Prostate gland (tissue), 2 donors: ENCODE measurements at regions not wholly inside any gene's neighbourhood (a gene's known extent, or its start where the extent isn't known, plus 50 kb on each side); places are given as distances from the start of the nearest gene placed in this dataset.

Experiments
- DNase-seq: peaks from one replicate; pipeline ENCODE4 v3.0.0-alpha.2; 2019; ENCODE audit warnings: low spot score
- H3K27ac ChIP-seq, 2 donors: fragments of 200-600 bp; sonication (generic); 2 replicates each; pipeline ENCODE4 v1.5.1; 2017 to 2019
- H3K27me3 ChIP-seq: fragments of 200-600 bp; sonication (generic); replicated peaks from 2 replicates; pipeline ENCODE4 v1.5.1; 2019; ENCODE audit not compliant: insufficient read depth
- H3K36me3 ChIP-seq, 2 donors: fragments of 200-600 bp; sonication (generic); 1 replicate in 1 of 2; 2 replicates in 1 of 2; pipeline versions ENCODE4 v1.5.1 to v1.8.1; 2017 to 2019
- H3K4me1 ChIP-seq: fragments of 200-600 bp; sonication (generic); replicated peaks from 2 replicates; pipeline ENCODE4 v1.5.1; 2019
- H3K4me3 ChIP-seq, 2 donors: fragments of 200-600 bp; sonication (generic); 2 replicates each; pipeline ENCODE4 v1.5.1; 2017 to 2019
- H3K9me3 ChIP-seq: fragments of 200-600 bp; sonication (generic); 2 replicates; pipeline ENCODE4 v1.5.1; 2017
- POLR2A ChIP-seq: fragments of 450-650 bp; IDR thresholded peaks from one replicate; pipeline ENCODE4 v1.6.1; 2016; ENCODE audit warnings: antibody characterized with exemption, mild to moderate bottlenecking
- POLR2AphosphoS5 ChIP-seq: sonication (generic); formaldehyde crosslinking; IDR thresholded peaks from one replicate; pipeline ENCODE4 v1.6.1; 2017; ENCODE audit warnings: antibody characterized with exemption
- WGBS: methylation state at CpG from one replicate; pipeline ENCODE4 v1.1.5; 2018; 5-methylcytosine and 5-hydroxymethylcytosine counted together
- intact Hi-C: fragments of 100-400 bp; cut with DNase I; formaldehyde crosslinking; loops from one replicate; pipeline ENCODE4 v1.14.2; 2022
- TF ChIP-seq, protein P1 (sequence below), 4 experiments: fragments of 200-600 bp in 2 of 4; fragments of 450-650 bp in 2 of 4; sonication (generic) in 2 of 4; IDR thresholded peaks; 1 replicate in 3 of 4; 2 replicates in 1 of 4; pipeline ENCODE4 v1.5.1; 2016 to 2019; ENCODE audit warnings: antibody characterized with exemption in 4 of 4, mild to moderate bottlenecking in 2 of 4, moderate library complexity in 2 of 4

DNA sequence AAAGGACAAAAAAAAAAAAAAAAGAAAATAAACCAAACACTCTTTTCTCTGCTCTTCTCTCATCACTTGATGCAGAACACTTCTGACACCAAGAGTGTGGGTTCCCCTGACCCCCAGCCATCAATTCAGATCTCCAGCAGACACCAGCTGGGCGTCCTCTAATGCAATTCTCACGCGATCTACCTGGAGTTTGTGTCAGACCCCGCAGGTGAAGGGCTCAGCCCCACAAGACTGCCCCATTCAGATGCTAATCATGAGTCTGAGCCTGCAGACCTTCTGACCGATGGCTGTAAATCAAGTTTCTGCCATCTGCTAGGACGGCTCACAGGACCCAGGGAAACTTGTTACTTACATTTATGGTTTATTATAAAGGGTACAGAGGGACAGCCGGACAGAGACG lies 133.6 kb upstream of the C1orf174 start:
- 59% methylated on average over 8 of the region's 8 CpGs for WGBS
- intact Hi-C loops = no loop called here
- Histone ChIP-seq H3K27me3 (no peaks in the 10 kb centered on the region), H3K4me1 (no peaks in the 10 kb centered on the region), H3K9me3 (no peaks in the 10 kb centered on the region), H3K27ac (no peak overlapping the region), H3K36me3 (no peaks in the 10 kb centered on the region), H3K4me3 (no peak overlapping the region)
- DNase-seq = no peak
- no peak for TF ChIP-seq POLR2AphosphoS5
- TF ChIP-seq POLR2A = no peak

DNA sequence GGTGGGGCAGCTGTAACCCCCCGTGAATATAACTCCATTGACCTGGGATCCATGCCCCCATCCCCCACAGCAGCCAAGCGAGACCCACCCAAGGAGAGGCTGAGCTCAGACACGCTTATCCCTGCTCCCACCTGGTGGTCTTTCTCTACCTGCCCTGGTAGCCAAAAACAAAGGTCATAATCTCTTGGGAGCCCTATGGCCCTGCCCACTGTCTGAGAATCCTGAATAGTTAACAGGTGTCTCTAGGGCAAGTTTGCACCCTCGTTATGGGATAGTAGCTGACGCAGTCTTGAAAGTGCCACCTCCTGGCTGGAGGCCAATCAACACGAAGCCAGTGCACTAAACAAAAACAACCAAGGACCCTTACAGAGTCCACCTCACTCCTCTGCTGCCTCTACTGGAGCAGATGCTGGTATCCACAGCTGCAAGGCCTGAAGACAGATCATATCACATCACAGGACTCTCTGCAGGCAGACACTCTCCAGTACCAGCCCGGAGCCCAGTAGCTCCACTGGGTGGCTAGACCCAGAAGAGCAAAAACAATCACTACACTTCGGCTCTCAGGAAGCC lies 134.3 kb upstream of the C1orf174 start:
- no peaks in the 10 kb centered on the region for H3K27me3 ChIP-seq
- no peak overlapping the region for H3K27ac ChIP-seq
- no peaks in the 10 kb centered on the region for H3K9me3 ChIP-seq
- H3K4me3 ChIP-seq = no peak overlapping the region
- 68% methylated on average over 8 of the region's 8 CpGs for WGBS
- TF ChIP-seq, protein P1, sequence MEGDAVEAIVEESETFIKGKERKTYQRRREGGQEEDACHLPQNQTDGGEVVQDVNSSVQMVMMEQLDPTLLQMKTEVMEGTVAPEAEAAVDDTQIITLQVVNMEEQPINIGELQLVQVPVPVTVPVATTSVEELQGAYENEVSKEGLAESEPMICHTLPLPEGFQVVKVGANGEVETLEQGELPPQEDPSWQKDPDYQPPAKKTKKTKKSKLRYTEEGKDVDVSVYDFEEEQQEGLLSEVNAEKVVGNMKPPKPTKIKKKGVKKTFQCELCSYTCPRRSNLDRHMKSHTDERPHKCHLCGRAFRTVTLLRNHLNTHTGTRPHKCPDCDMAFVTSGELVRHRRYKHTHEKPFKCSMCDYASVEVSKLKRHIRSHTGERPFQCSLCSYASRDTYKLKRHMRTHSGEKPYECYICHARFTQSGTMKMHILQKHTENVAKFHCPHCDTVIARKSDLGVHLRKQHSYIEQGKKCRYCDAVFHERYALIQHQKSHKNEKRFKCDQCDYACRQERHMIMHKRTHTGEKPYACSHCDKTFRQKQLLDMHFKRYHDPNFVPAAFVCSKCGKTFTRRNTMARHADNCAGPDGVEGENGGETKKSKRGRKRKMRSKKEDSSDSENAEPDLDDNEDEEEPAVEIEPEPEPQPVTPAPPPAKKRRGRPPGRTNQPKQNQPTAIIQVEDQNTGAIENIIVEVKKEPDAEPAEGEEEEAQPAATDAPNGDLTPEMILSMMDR (IDR thresholded peaks at IDR 0.05) = no peak
- TF ChIP-seq POLR2A (no peak), POLR2AphosphoS5 (no peak)
- intact Hi-C loops = no loop called here
- no peaks in the 10 kb centered on the region for H3K36me3 ChIP-seq
- no peaks in the 10 kb centered on the region for H3K4me1 ChIP-seq
- no peak for DNase-seq

- TF ChIP-seq, protein P1 (IDR thresholded peaks at IDR 0.05) = no peak
- TF ChIP-seq POLR2AphosphoS5 (no peak), POLR2A (no peak)
Measured at GRCh38 chr1:4044967-4045366, 144.9 kb upstream of the C1orf174 start.

GRCh38 chr1:4045397-4046010 lies 145.4 kb upstream of the C1orf174 start:
- no peak for TF ChIP-seq POLR2AphosphoS5
- TF ChIP-seq, protein P1 (IDR thresholded peaks at IDR 0.05) = no peak
- no peak for TF ChIP-seq POLR2A
- no peak overlapping the region for H3K4me3 ChIP-seq
- no peaks in the 10 kb centered on the region for H3K4me1 ChIP-seq
- DNase-seq = no peak
- 69% methylated on average over 5 of the region's 5 CpGs for WGBS
- H3K27ac ChIP-seq = no peak overlapping the region
- no peaks in the 10 kb centered on the region for H3K9me3 ChIP-seq
- intact Hi-C loops = no loop called here
- H3K27me3 ChIP-seq = peaks cover 2% of the 10 kb centered on the region
- no peaks in the 10 kb centered on the region for H3K36me3 ChIP-seq

More at GRCh38 chr1:4044967-4045366, 144.9 kb upstream of the C1orf174 start:
- Histone ChIP-seq H3K9me3 (no peaks in the 10 kb centered on the region), H3K27ac (no peak overlapping the region), H3K4me1 (no peaks in the 10 kb centered on the region), H3K36me3 (no peaks in the 10 kb centered on the region), H3K4me3 (no peak overlapping the region), H3K27me3 (peaks cover 2% of the 10 kb centered on the region)
- WGBS = 59% methylated on average over 5 of the region's 5 CpGs
- DNase-seq = no peak
- intact Hi-C loops = no loop called here

- no peaks in the 10 kb centered on the region for H3K4me1 ChIP-seq
- TF ChIP-seq POLR2A (no peak), POLR2AphosphoS5 (no peak)
- TF ChIP-seq, protein P1 (IDR thresholded peaks at IDR 0.05) = no peak
- no peak for DNase-seq
- H3K9me3 ChIP-seq = no peaks in the 10 kb centered on the region
- 61% methylated on average over 5 of the region's 5 CpGs for WGBS
- intact Hi-C loops = no loop called here
- H3K36me3 ChIP-seq = no peaks in the 10 kb centered on the region
- no peak overlapping the region for H3K4me3 ChIP-seq
- H3K27ac ChIP-seq = no peak overlapping the region
- H3K27me3 ChIP-seq = peaks cover 2% of the 10 kb centered on the region
Measured at GRCh38 chr1:4046836-4047461, 146.9 kb upstream of the C1orf174 start.
